ENCODE measurements at regions not wholly inside any gene's neighbourhood (a gene's known extent, or its start where the extent isn't known, plus 50 kb on each side); places are given as distances from the start of the nearest gene placed in this dataset.

DNA sequence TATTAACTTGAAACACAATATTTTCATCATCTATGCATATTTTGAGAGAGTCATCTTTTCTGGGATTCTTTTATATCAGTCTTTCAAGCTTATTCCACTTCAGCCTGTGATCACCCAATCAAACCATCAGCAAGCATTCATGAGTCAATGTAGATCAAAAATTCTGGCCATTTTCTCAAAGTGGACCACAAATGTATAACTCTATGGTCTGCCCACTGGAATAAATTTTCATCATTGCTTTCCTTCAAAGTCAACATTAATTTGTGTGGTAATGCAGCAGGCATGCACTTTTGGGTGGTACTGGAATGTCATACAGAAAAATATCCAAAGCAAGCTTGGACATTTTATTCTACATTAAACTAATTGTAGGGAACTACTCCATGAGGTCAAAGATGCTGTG, 1013.0 kb downstream of the STIM2 start:
- POLR2A ChIA-PET: no interaction called here
- DNase-seq (ENCODE audit: low read depth, low spot score): no peak
- TF ChIP-seq, protein P1, sequence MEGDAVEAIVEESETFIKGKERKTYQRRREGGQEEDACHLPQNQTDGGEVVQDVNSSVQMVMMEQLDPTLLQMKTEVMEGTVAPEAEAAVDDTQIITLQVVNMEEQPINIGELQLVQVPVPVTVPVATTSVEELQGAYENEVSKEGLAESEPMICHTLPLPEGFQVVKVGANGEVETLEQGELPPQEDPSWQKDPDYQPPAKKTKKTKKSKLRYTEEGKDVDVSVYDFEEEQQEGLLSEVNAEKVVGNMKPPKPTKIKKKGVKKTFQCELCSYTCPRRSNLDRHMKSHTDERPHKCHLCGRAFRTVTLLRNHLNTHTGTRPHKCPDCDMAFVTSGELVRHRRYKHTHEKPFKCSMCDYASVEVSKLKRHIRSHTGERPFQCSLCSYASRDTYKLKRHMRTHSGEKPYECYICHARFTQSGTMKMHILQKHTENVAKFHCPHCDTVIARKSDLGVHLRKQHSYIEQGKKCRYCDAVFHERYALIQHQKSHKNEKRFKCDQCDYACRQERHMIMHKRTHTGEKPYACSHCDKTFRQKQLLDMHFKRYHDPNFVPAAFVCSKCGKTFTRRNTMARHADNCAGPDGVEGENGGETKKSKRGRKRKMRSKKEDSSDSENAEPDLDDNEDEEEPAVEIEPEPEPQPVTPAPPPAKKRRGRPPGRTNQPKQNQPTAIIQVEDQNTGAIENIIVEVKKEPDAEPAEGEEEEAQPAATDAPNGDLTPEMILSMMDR (IDR thresholded peaks at IDR 0.05; ENCODE audit: insufficient read depth, low read length, missing control alignments): no peak
- CTCF ChIA-PET: no interaction called here
- no peak overlapping the region for H3K4me3 ChIP-seq (ENCODE audit: low read depth, low read length)

DNA sequence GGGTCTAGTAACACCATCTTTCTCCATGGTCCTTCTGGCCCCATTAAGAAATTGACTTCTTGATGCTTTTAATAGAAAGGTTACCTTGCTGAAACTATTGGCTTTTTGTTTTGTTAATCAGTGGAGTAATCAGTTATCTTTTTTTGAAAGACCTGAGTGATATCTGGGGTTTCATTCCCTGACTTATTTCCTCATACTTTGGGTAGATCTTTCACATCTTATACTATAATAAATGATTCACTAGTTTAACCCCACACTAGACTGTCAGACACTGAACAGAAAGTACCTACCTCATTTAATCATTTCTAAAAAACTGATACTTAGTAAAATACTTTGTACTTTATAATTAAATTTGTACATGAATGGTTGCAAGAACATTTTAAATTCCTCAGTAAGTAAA, 1021.1 kb downstream of the STIM2 start:
- DNase-seq (ENCODE audit: low read depth, low spot score): no peak
- POLR2A ChIA-PET: no interaction called here
- no peak overlapping the region for H3K4me3 ChIP-seq (ENCODE audit: low read depth, low read length)
- CTCF ChIA-PET: no interaction called here
- TF ChIP-seq, protein P1 (IDR thresholded peaks at IDR 0.05; ENCODE audit: insufficient read depth, low read length, missing control alignments): no peak

DNA sequence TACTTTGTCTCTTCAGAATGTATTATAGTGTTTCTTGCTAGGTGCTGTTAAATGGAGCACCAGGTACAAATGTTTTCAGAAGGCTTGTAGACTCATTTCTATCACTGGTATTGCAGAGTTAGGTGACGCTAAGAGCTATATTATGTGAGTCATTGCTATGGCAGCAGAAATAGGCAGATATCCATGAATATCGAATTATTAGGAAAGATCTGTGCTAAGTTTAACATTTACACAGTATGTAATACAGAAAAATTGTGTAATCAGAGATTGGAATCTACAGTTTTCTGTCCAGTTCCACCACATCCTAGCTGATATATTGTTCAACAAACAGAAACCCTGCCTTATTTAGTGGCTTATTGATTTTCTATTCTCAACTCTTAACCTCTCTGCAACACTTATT, 1025.5 kb downstream of the STIM2 start:
- DNase-seq (ENCODE audit: low read depth, low spot score): no peak
- H3K4me3 ChIP-seq (ENCODE audit: low read depth, low read length): no peak overlapping the region
- TF ChIP-seq, protein P1 (IDR thresholded peaks at IDR 0.05; ENCODE audit: insufficient read depth, low read length, missing control alignments): no peak
- POLR2A ChIA-PET: no interaction called here
- CTCF ChIA-PET: no interaction called here

DNA sequence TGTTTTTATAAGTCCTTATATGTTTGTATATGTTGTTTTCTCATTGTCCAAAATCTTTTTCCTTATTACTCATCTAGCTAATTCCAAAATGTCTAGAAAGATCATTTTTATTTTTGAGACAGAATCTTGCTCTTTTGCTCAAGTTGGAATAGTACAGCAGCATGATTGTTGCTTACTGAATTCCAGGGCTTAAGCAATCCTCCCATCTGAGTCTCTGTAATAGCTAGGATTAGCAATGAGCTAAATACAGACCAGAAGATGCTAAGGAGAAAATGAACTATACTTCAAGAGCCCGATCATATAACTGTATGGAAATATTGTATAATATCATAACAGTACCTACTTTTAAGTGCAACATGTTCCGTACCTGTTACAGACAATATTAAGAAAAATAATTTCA, 1027.0 kb downstream of the STIM2 start:
- no peak for DNase-seq (ENCODE audit: low read depth, low spot score)
- POLR2A ChIA-PET: no interaction called here
- CTCF ChIA-PET: no interaction called here
- TF ChIP-seq, protein P1 (IDR thresholded peaks at IDR 0.05; ENCODE audit: insufficient read depth, low read length, missing control alignments): no peak
- H3K4me3 ChIP-seq (ENCODE audit: low read depth, low read length): no peak overlapping the region

DNA sequence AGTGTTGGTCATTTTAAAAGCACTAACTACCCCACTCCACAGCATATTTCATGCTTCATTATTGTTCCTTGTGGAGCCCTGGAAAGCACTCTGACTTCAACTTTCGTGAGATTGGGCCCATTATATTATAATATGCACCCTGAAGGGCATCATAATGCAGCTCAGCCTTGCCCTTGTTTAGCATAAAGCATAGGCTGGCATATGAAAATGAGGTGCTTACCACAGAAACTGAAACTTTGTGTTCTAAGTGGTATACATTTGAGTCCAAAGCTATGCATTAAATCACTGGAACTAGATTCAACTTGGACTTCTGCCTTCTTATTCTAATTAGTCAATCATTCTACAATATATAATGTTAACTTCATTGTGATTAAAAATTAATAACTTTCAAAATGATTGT, 1027.9 kb downstream of the STIM2 start:
- no peak overlapping the region for H3K4me3 ChIP-seq (ENCODE audit: low read depth, low read length)
- ChIA-PET POLR2A (no interaction called here), CTCF (no interaction called here)
- no peak for DNase-seq (ENCODE audit: low read depth, low spot score)
- TF ChIP-seq, protein P1 (IDR thresholded peaks at IDR 0.05; ENCODE audit: insufficient read depth, low read length, missing control alignments): no peak

DNA sequence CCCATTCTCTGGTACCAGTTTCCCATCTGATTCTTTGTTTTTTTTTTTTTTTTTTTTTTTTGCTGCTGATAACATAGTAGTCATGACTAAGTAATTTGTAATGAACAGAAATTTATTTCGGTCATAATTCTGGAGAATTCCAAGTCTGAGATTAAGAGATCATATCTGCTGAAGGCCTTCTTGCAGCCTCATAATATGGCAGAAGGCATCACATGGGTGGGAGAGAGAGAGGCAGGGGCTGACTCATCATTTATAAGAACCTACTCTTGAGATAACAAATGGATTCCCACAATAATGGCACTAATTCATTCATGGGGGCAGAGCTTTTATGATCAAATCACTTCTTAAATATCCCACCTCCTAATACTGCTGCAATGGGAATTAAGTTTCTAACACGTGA, 1034.3 kb downstream of the STIM2 start:
- CTCF ChIA-PET: no interaction called here
- POLR2A ChIA-PET: no interaction called here
- H3K4me3 ChIP-seq (ENCODE audit: low read depth, low read length): no peak overlapping the region
- TF ChIP-seq, protein P1 (IDR thresholded peaks at IDR 0.05; ENCODE audit: insufficient read depth, low read length, missing control alignments): no peak
- DNase-seq (ENCODE audit: low read depth, low spot score): no peak
